ENCODE measurements at regions not wholly inside any gene's neighbourhood (a gene's known extent, or its start where the extent isn't known, plus 50 kb on each side); places are given as distances from the start of the nearest gene placed in this dataset.

- H3K4me3 ChIP-seq, result no peak overlapping the region
- H3K9me3 ChIP-seq, result no peaks in the 10 kb centered on the region
- no peaks in the 10 kb centered on the region for H3K36me3 ChIP-seq
- TF ChIP-seq, protein P1, sequence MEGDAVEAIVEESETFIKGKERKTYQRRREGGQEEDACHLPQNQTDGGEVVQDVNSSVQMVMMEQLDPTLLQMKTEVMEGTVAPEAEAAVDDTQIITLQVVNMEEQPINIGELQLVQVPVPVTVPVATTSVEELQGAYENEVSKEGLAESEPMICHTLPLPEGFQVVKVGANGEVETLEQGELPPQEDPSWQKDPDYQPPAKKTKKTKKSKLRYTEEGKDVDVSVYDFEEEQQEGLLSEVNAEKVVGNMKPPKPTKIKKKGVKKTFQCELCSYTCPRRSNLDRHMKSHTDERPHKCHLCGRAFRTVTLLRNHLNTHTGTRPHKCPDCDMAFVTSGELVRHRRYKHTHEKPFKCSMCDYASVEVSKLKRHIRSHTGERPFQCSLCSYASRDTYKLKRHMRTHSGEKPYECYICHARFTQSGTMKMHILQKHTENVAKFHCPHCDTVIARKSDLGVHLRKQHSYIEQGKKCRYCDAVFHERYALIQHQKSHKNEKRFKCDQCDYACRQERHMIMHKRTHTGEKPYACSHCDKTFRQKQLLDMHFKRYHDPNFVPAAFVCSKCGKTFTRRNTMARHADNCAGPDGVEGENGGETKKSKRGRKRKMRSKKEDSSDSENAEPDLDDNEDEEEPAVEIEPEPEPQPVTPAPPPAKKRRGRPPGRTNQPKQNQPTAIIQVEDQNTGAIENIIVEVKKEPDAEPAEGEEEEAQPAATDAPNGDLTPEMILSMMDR (IDR thresholded peaks at IDR 0.05), result no peak
- TF ChIP-seq POLR2A (IDR thresholded peaks at IDR 0.05), result no peak
- no peak for TF ChIP-seq EP300 (IDR thresholded peaks at IDR 0.05)
- WGBS, 3 donors, result 73 to 88% (median 82%) methylated on average over 2 of the region's 2 CpGs
- no peak overlapping the region for H3K27ac ChIP-seq
- no peak for DNase-seq
- peaks cover 10% of the 10 kb centered on the region for H3K4me1 ChIP-seq (ENCODE audit: insufficient read depth)
- H3K27me3 ChIP-seq, result no peaks in the 10 kb centered on the region
- intact Hi-C loops (cut with DNase I), result no loop called here
Measured at GRCh38 chr10:10818082-10818481, 199.6 kb upstream of the CELF2 start.

DNA sequence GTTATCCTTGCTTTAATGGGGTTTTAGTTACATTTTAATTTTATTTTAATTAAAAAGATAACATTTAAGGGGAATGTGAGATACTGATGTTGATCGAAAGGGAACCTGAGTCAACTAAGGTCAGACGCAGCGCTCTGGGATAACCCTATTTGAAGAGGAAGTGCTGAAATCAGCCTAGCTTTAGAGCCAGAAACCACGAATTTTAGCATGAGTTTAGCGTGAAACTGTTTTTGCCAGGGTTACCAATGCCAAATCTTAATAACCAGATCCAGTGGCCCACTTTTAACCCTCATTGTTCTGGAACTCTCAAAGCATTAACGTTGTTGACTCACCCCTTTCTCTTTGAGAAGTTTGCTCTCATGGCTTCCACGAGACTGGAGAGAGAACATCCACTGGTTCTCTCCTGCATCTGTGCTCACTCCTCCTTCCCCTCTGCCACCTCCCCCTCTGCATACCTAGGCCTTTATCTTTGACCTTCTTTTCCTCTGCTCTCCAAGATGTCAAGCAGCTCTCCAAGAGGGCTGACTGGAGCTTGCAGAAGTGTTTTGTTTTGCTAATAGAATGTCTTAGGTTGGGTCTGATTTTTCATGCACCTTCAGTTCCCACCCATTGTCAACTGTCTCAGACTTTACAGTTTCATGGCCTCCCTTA is 198.3 kb upstream of the CELF2 start:
- Histone ChIP-seq H3K27ac (no peak overlapping the region), H3K27me3 (no peaks in the 10 kb centered on the region), H3K4me1 (ENCODE audit: insufficient read depth) (peaks cover 8% of the 10 kb centered on the region), H3K36me3 (no peaks in the 10 kb centered on the region), H3K9me3 (no peaks in the 10 kb centered on the region), H3K4me3 (no peak overlapping the region)
- TF ChIP-seq, protein P1 (IDR thresholded peaks at IDR 0.05), result no peak
- TF ChIP-seq EP300 (IDR thresholded peaks at IDR 0.05), result no peak
- TF ChIP-seq POLR2A (IDR thresholded peaks at IDR 0.05), result no peak
- WGBS, 3 donors, result 59 to 77% (median 67%) methylated on average over 7 of the region's 7 CpGs
- no peak for DNase-seq
- intact Hi-C loops (cut with DNase I), result no loop called here

DNA sequence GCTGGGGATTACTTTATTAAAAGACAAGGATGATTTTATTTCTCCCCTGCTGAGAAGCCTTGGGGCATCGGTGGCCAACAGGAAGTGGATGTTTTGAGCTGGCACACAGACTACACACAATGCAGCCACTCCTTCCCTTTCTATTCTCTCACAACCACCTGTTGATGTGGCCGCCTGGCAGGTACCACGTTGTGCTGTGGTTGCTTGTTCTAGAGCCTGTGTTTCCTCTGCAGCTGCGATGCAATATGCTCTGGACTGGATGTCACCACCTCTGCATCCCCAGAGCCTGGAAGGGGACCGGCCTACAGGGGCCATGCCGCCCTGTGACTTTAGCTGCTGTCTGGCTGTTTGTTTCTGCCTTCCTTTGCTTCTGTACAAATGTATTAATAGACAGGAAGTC is 195.7 kb upstream of the CELF2 start:
- Histone ChIP-seq H3K27me3 (no peaks in the 10 kb centered on the region), H3K36me3 (no peaks in the 10 kb centered on the region), H3K4me3 (no peak overlapping the region), H3K9me3 (no peaks in the 10 kb centered on the region), H3K4me1 (ENCODE audit: insufficient read depth) (peaks cover 7% of the 10 kb centered on the region), H3K27ac (no peak overlapping the region)
- no peak for DNase-seq
- intact Hi-C loops (cut with DNase I), result no loop called here
- TF ChIP-seq EP300 (IDR thresholded peaks at IDR 0.05) (no peak), POLR2A (IDR thresholded peaks at IDR 0.05) (no peak)
- TF ChIP-seq, protein P1 (IDR thresholded peaks at IDR 0.05), result no peak
- 69 to 75% (median 72%) methylated on average over 6 of the region's 6 CpGs for WGBS, 3 donors

DNA sequence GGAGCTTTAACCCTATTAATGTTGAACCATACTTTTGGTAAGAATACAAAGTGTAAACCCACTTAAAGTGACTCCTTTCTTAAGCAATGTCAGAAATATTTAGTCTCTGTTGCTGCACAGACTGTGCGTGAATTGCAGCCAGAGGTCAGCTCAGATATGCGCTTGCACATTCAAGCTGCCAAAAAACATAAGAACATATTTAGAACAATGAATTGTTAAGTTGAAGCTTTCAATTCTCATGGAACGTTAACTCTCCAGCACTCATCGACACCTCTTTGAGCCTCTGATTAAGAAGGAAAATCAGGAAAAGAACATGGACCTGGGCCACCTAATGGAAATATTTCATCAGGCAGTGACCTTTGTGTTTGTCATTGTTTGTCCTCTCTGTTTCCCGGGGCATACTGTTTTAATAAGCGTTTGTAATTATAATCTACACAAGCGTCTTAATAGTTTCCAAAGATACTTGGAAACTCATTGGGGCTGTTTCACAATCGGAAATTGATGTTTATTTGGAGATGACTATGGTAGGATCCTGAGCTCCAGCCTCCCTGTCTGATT is 193.0 kb upstream of the CELF2 start:
- Histone ChIP-seq H3K27ac (peak overlapping the region in 1 of 2 donors; percentile 38), H3K4me1 (ENCODE audit: insufficient read depth) (peaks cover 9% of the 10 kb centered on the region), H3K4me3 (no peak overlapping the region), H3K27me3 (no peaks in the 10 kb centered on the region), H3K9me3 (no peaks in the 10 kb centered on the region), H3K36me3 (no peaks in the 10 kb centered on the region)
- 3 to 7% (median 7%) methylated on average over 8 of the region's 8 CpGs for WGBS, 3 donors
- DNase-seq, result peak; percentile 37 to 74 (median 55)
- TF ChIP-seq, protein P1 (IDR thresholded peaks at IDR 0.05), result no peak
- intact Hi-C loops (cut with DNase I), result no loop called here
